HFFc6 (cell line): ENCODE measurements at regions not wholly inside any gene's neighbourhood (a gene's known extent, or its start where the extent isn't known, plus 50 kb on each side); places are given as distances from the start of the nearest gene placed in this dataset.

Experiments used
- DNase-seq: peaks from one replicate; pipeline ENCODE4 v3.0.0-alpha.2; 2018
- H3K27ac Mint-ChIP-seq: 2 replicates; pipeline ENCODE4 v1.8.0; 2020; ENCODE audit warnings: mild to moderate bottlenecking, mixed read lengths
- H3K27me3 Mint-ChIP-seq: 2 replicates; pipeline ENCODE4 v1.8.0; 2021; ENCODE audit warnings: mild to moderate bottlenecking, moderate library complexity, mixed read lengths; ENCODE audit not compliant: insufficient read depth
- H3K36me3 Mint-ChIP-seq: 2 replicates; pipeline ENCODE4 v1.8.0; 2021; ENCODE audit warnings: low read depth, mixed read lengths
- H3K4me1 Mint-ChIP-seq: 2 replicates; pipeline ENCODE4 v1.8.0; 2020; ENCODE audit warnings: low read depth, mixed read lengths
- H3K4me3 Mint-ChIP-seq: 2 replicates; pipeline ENCODE4 v1.8.0; 2020; ENCODE audit warnings: mild to moderate bottlenecking, moderate library complexity, mixed read lengths
- H3K9me3 Mint-ChIP-seq: 2 replicates; pipeline ENCODE4 v1.8.0; 2020; ENCODE audit warnings: mild to moderate bottlenecking, mixed read lengths
- CTCF ChIP-seq: fragments of 200-600 bp; sonication (generic); IDR thresholded peaks from 2 replicates; pipeline ENCODE4 v1.5.0; 2021; ENCODE audit warnings: antibody characterized with exemption, mild to moderate bottlenecking

GRCh38 chr1:238469146-238469631 lies 578.5 kb upstream of the ZP4 start:
- Mint-ChIP-seq H3K9me3 (peaks cover 4% of the 10 kb centered on the region; the same call in 1 of the 2 replicates), H3K27me3 (no peaks in the 10 kb centered on the region), H3K36me3 (peaks cover 41% of the 10 kb centered on the region), H3K4me1 (peaks cover 95% of the 10 kb centered on the region), H3K27ac (peak overlapping the region; percentile 91), H3K4me3 (peak overlapping the region; percentile 81)
- DNase-seq, result peak; percentile 27
- TF ChIP-seq CTCF, result no peak

GRCh38 chr1:238468068-238468467 lies 577.3 kb upstream of the ZP4 start:
- Mint-ChIP-seq H3K27me3 (no peaks in the 10 kb centered on the region; the same call in 1 of the 2 replicates), H3K27ac (peak overlapping the region; percentile 91; the same call in 1 of the 2 replicates), H3K9me3 (peaks cover 4% of the 10 kb centered on the region; the same call in 1 of the 2 replicates), H3K4me1 (peaks cover 87% of the 10 kb centered on the region), H3K36me3 (peaks cover 45% of the 10 kb centered on the region), H3K4me3 (peak overlapping the region; percentile 81; the same call in 1 of the 2 replicates)
- DNase-seq, result no peak
- no peak for TF ChIP-seq CTCF

GRCh38 chr1:238466459-238466858 lies 575.7 kb upstream of the ZP4 start:
- no peak for DNase-seq
- Mint-ChIP-seq H3K27me3 (no peaks in the 10 kb centered on the region; the same call in 1 of the 2 replicates), H3K4me3 (peak overlapping the region; percentile 58; the same call in 1 of the 2 replicates), H3K4me1 (peaks cover 76% of the 10 kb centered on the region), H3K27ac (peak overlapping the region; percentile 27; the same call in 1 of the 2 replicates), H3K9me3 (peaks cover 4% of the 10 kb centered on the region; the same call in 1 of the 2 replicates), H3K36me3 (peaks cover 46% of the 10 kb centered on the region)
- no peak for TF ChIP-seq CTCF

- H3K4me1 Mint-ChIP-seq, result peaks cover 69% of the 10 kb centered on the region
- no peaks in the 10 kb centered on the region; the same call in 1 of the 2 replicates for H3K27me3 Mint-ChIP-seq
- peaks cover 39% of the 10 kb centered on the region for H3K36me3 Mint-ChIP-seq
- TF ChIP-seq CTCF, result no peak
- no peak for DNase-seq
- H3K4me3 Mint-ChIP-seq, result peak overlapping the region; percentile 20; the same call in 1 of the 2 replicates
- no peak overlapping the region for H3K27ac Mint-ChIP-seq
- peaks cover 4% of the 10 kb centered on the region; the same call in 1 of the 2 replicates for H3K9me3 Mint-ChIP-seq
These were observed 574.7 kb upstream of the ZP4 start for GRCh38 chr1:238465449-238465848.

- H3K36me3 Mint-ChIP-seq, result peaks cover 26% of the 10 kb centered on the region; the same call in 1 of the 2 replicates
- H3K4me1 Mint-ChIP-seq, result peaks cover 31% of the 10 kb centered on the region
- peak overlapping the region; percentile 64; the same call in 1 of the 2 replicates for H3K27ac Mint-ChIP-seq
- DNase-seq, result no peak
- peak overlapping the region; percentile 34; the same call in 1 of the 2 replicates for H3K4me3 Mint-ChIP-seq
- TF ChIP-seq CTCF, result no peak
- H3K9me3 Mint-ChIP-seq, result no peaks in the 10 kb centered on the region; the same call in 1 of the 2 replicates
- no peaks in the 10 kb centered on the region; the same call in 1 of the 2 replicates for H3K27me3 Mint-ChIP-seq
These were observed 568.2 kb upstream of the ZP4 start for GRCh38 chr1:238458899-238459298.
